GM12878 (cell line): ENCODE measurements at regions not wholly inside any gene's neighbourhood (a gene's known extent, or its start where the extent isn't known, plus 50 kb on each side); places are given as distances from the start of the nearest gene placed in this dataset.

Source experiments
- BMI1 ChIP-seq: fragments of 450-650 bp; IDR thresholded peaks from 2 replicates; pipeline ENCODE4 v1.6.1; 2016; ENCODE audit warnings: mild to moderate bottlenecking, moderate library complexity, borderline replicate concordance
- CTCF ChIP-seq, 3 experiments: IDR thresholded peaks in 2 of 3; conservative IDR thresholded peaks in 1 of 3; 2 replicates each; pipeline ENCODE4 v1.5.1; 2011; ENCODE audit warnings: low read depth in 3 of 3, low read length in 3 of 3, mild to moderate bottlenecking in 3 of 3, control low read depth in 2 of 3, moderate library complexity in 2 of 3, inconsistent platforms in 1 of 3, mixed read lengths in 1 of 3; ENCODE audit not compliant: control insufficient read depth in 2 of 3, insufficient read depth in 1 of 3; ENCODE audit errors: extremely low read depth in 1 of 3
- EZH2 ChIP-seq: IDR thresholded peaks from 2 replicates; pipeline ENCODE4 v1.6.1; 2012; ENCODE audit warnings: low read depth, mild to moderate bottlenecking, control low read depth, inconsistent platforms, low read length, borderline replicate concordance; ENCODE audit not compliant: control insufficient read depth
- IRF3 ChIP-seq: fragments of 450-650 bp; IDR thresholded peaks from 2 replicates; pipeline ENCODE4 v1.6.1; 2014; ENCODE audit warnings: mild to moderate bottlenecking
- NR2C2 ChIP-seq: IDR thresholded peaks from 2 replicates; pipeline ENCODE4 v1.6.1; 2011; ENCODE audit warnings: borderline replicate concordance, low read depth; ENCODE audit not compliant: control insufficient read depth, insufficient read length
- NRF1 ChIP-seq: conservative IDR thresholded peaks from 2 replicates; pipeline ENCODE4 v1.6.1; 2011; ENCODE audit warnings: mild to moderate bottlenecking, low read depth, low read length, improper control_type of control experiment
- PAX5 ChIP-seq: IDR thresholded peaks from 2 replicates; pipeline ENCODE4 v1.6.1; 2011; ENCODE audit warnings: low read depth, low read length, borderline replicate concordance
- POLR2A ChIP-seq: IDR thresholded peaks from 2 replicates; pipeline ENCODE4 v1.6.1; 2011; ENCODE audit warnings: low read depth, mild to moderate bottlenecking, low read length
- POLR2AphosphoS5 ChIP-seq: IDR thresholded peaks from 2 replicates; pipeline ENCODE4 v1.6.1; 2011; ENCODE audit warnings: mild to moderate bottlenecking, low read length, inconsistent platforms
- REST ChIP-seq: IDR thresholded peaks from 2 replicates; pipeline ENCODE4 v1.6.1; 2012; ENCODE audit warnings: mild to moderate bottlenecking, low read depth, low read length
- SIN3A ChIP-seq: IDR thresholded peaks from 2 replicates; pipeline ENCODE4 v1.6.1; 2012; ENCODE audit warnings: low read depth, low read length, improper control_type of control experiment
- TAF1 ChIP-seq: IDR thresholded peaks from 2 replicates; pipeline ENCODE4 v1.6.1; 2011; ENCODE audit warnings: mild to moderate bottlenecking, low read depth, low read length, borderline replicate concordance
- ZBTB40 ChIP-seq: fragments of 450-650 bp; IDR thresholded peaks from 2 replicates; pipeline ENCODE4 v1.6.1; 2016; ENCODE audit warnings: mild to moderate bottlenecking, moderate library complexity, borderline replicate concordance
- TF ChIP-seq, protein P1 (sequence below): fragments of 450-650 bp; formaldehyde crosslinking; IDR thresholded peaks from 2 replicates; pipeline ENCODE4 v1.5.0; 2022; ENCODE audit warnings: mild to moderate bottlenecking, missing genetic modification characterization

DNA sequence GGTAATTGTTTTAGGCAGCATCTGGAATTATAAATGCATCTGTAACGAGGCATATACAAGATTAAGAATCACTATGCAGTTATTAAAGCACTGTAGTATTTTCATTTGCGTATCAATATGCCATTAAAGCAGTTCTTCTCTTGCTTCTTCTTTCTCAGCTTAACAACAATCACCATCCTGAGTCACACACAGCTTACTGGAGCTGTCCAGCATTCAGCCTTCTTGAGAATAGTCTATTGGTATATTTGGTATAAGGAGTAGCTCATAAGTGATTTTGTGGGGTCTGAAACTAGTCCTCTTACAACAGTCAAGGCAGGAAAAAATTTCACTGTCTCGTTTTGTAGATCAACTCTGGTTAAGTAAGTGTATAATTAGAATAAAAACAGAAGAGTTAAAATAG, 523.0 kb upstream of the FOXG1 start:
- TF ChIP-seq CTCF (IDR thresholded peaks at IDR 0.05 in 2 of 3, conservative IDR thresholded peaks at IDR 0.05 in 1 of 3; ENCODE audit: control insufficient read depth in 2 of 3, extremely low read depth in 1 of 3, insufficient read depth in 1 of 3, low read depth in 3 of 3, low read length in 3 of 3), result no peak
- no peak for TF ChIP-seq IRF3
- TF ChIP-seq NR2C2, result no peak
- no peak for TF ChIP-seq POLR2AphosphoS5
- TF ChIP-seq TAF1, result no peak
- no peak for TF ChIP-seq BMI1
- TF ChIP-seq POLR2A, result no peak
- TF ChIP-seq NRF1, result no peak
- no peak for TF ChIP-seq EZH2
- no peak for TF ChIP-seq REST
- TF ChIP-seq ZBTB40, result no peak
- TF ChIP-seq, protein P1, sequence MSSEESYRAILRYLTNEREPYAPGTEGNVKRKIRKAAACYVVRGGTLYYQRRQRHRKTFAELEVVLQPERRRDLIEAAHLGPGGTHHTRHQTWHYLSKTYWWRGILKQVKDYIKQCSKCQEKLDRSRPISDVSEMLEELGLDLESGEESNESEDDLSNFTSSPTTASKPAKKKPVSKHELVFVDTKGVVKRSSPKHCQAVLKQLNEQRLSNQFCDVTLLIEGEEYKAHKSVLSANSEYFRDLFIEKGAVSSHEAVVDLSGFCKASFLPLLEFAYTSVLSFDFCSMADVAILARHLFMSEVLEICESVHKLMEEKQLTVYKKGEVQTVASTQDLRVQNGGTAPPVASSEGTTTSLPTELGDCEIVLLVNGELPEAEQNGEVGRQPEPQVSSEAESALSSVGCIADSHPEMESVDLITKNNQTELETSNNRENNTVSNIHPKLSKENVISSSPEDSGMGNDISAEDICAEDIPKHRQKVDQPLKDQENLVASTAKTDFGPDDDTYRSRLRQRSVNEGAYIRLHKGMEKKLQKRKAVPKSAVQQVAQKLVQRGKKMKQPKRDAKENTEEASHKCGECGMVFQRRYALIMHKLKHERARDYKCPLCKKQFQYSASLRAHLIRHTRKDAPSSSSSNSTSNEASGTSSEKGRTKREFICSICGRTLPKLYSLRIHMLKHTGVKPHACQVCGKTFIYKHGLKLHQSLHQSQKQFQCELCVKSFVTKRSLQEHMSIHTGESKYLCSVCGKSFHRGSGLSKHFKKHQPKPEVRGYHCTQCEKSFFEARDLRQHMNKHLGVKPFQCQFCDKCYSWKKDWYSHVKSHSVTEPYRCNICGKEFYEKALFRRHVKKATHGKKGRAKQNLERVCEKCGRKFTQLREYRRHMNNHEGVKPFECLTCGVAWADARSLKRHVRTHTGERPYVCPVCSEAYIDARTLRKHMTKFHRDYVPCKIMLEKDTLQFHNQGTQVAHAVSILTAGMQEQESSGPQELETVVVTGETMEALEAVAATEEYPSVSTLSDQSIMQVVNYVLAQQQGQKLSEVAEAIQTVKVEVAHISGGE (CRISPR knock-in tag), result no peak
- no peak for TF ChIP-seq PAX5
- TF ChIP-seq SIN3A, result no peak
